GM21786 (cell line): ENCODE measurements at regions not wholly inside any gene's neighbourhood (a gene's known extent, or its start where the extent isn't known, plus 50 kb on each side); places are given as distances from the start of the nearest gene placed in this dataset.
"Not testable (repeated sequence)": the region's sequence is repeated elsewhere in the genome, so short reads cannot be mapped to it uniquely, and the experiment has no call there.

Experiments used
- ATAC-seq: cut with Tn5 transposase; IDR thresholded peaks from one replicate; pipeline ENCODE4 v1.9.1; 2021; ENCODE audit not compliant: unreplicated experiment

GRCh38 chr4:134906404-134907023, 704.9 kb upstream of the PABPC4L start:
- no peak for ATAC-seq

DNA sequence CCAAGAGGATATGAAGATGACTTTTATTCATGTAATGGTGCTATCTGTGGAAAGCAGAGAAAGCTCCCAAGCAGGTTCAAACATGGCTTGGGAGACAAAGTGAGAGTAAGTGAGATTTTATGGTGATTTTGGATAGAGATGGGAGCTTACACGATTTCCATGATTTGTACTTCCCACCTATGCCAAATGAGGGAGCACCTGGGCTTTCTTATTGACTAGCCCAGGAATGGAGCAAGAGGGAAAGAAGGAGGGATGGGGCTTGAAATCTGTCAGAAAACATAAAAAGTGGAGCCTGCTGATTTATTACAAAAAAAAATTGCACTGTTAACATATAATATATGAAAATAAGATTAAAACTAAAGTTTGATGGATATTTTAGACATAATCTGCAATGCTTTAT, 703.5 kb upstream of the PABPC4L start:
- no peak for ATAC-seq

GRCh38 chr4:134888156-134888555, 686.6 kb upstream of the PABPC4L start:
- ATAC-seq, result no peak

- no peak for ATAC-seq
These were observed 683.8 kb upstream of the PABPC4L start for GRCh38 chr4:134885436-134885835.

- no peak for ATAC-seq
These were observed 682.4 kb upstream of the PABPC4L start for GRCh38 chr4:134883831-134884449.

- ATAC-seq, result no peak
These were observed 677.4 kb upstream of the PABPC4L start for GRCh38 chr4:134879019-134879418.

GRCh38 chr4:134867027-134867426, 665.4 kb upstream of the PABPC4L start:
- ATAC-seq, result no peak

- no peak for ATAC-seq
These were observed 664.1 kb upstream of the PABPC4L start for GRCh38 chr4:134865675-134866074.

DNA sequence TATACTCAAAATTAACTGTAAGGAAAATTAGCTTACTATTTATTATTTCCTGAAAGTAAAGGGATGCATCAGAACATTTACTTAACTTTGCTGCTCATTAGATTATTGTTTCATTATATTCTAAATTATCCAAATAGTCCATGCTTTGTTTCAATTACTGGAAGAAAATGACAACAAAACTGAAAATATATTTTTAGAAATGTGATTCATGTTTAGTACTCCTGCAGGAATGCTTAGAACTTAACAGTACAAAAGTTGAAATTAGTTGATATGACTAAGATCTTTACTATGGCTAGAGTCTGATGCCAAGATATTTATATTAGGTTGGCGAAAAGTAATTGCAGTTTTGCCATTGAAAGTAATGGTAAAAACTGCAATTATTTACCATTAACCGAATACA, 660.5 kb upstream of the PABPC4L start:
- ATAC-seq, result no peak

DNA sequence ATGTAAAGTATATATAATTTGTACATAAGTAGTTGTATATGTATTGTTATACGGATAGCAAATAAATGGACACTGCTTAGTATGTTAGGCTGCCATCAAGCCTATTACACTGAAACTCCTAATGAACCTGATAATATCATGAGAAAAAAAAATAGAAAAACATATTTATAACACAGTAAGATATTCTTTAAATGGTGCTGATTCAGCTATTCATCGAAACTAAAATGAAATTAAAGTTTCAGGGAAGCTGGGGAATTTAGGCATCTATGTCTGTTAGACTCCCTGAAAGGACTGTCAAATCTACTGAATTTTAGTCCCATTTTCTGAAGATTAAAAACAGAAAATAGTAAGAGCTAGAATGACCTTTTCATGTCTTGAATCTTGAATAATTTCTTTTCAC, 647.1 kb upstream of the PABPC4L start:
- ATAC-seq, result no peak

GRCh38 chr4:134830741-134831140, 629.2 kb upstream of the PABPC4L start:
- not testable (repeated sequence) for ATAC-seq

GRCh38 chr4:134812611-134813010, 611.0 kb upstream of the PABPC4L start:
- no peak for ATAC-seq

- no peak for ATAC-seq
These were observed 605.7 kb upstream of the PABPC4L start for GRCh38 chr4:134807231-134807745.

GRCh38 chr4:134798573-134798972, 597.0 kb upstream of the PABPC4L start:
- ATAC-seq, result no peak

DNA sequence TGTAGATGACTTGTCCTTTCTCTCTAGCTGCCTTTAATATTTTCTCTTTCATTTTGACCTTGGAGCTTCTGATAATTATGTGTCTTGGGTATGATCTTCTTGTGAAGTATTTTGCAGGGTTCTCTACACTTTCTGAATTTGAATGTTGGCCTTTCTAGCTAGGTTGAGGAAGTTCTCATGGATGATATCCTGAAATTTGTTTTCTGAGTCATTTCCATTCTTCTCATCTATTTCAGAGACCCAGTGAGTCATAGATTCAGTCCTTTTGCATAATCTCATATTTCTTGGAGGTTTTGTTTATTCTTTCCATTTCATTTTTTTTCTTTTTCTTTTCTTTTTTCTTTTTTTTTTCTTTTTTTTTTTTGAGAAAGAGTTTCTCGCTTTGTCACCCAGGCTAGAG, 585.7 kb upstream of the PABPC4L start:
- ATAC-seq, result no peak

DNA sequence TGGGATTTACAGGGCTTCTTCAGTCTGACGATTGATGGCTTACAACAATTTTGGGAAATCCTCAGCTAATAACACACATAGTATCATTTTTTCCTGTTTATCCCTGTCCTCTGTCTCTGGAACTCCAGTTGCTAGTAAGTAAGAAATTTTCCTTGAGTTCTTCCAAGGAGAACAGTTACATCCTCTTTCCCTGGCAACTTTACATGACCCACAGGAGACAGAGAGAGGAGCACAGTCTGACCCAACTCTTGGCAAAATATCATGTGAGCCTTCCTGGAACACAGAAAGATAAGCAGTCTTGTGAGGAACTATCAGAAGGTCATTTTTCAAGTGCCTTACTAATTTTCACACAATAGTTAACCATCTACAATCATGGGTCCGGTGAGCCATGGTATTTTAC, 578.7 kb upstream of the PABPC4L start:
- ATAC-seq, result no peak

DNA sequence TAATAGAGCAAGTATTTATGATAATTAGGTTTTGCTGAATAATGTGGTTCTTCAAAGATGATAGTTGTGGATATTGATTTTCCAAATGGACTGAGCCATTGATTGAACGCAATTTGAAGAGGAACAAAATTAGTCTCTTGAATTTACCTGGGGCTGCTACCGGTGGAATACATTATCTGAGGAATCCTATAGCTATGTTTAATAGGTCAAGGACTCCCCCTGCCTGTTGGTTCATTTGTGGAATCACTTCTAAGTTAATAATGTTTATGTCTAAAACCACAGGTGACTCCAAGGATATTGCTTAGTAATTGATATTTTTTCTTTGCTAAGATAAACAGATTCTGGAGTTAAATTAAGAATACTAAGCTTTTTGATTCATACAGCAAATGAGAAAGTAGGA, 576.0 kb upstream of the PABPC4L start:
- ATAC-seq, result no peak

DNA sequence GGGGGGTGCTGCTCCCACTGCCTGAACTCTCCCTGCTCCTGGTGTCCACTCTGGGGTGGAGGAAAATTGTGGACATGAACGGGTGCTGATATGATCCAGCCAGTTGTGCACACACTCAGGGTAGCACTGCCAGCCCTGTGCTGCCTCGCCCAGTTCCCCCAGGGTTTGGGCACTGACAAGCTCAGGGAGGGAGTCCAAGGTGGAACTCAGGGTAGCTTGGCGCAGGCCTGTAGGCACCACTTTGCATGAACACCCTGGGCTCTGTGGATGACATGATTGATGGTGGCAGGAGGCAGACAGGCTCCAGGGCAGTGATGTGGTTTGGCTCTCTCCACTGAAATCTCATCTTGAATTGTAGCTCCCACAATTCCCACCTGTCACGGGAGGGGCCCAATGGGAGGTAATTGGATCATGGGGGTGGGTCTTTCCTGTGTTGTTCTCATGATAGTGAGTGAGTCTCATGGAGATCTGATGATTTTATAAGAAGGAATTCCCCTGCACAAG, 572.0 kb upstream of the PABPC4L start:
- no peak for ATAC-seq

DNA sequence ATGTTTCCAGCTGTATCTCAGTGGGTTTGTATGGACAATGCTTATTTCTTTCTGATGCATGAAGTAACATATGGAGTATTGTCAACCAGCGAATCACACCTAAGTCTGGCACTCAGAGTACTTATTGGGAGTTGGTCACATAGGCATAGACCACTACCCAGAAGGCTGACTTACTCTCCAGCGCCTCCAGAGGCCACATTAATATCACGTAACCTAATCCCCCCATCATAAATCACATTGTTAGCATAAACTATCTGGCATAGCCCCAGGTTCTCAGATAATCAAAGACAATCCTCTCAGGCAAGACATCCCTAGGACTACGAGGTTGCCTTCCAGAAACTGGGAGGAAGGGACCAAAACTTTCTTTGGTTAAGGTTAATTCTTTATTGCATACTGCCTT, 560.5 kb upstream of the PABPC4L start:
- ATAC-seq, result no peak

- no peak for ATAC-seq
These were observed 554.8 kb upstream of the PABPC4L start for GRCh38 chr4:134756421-134756820.

DNA sequence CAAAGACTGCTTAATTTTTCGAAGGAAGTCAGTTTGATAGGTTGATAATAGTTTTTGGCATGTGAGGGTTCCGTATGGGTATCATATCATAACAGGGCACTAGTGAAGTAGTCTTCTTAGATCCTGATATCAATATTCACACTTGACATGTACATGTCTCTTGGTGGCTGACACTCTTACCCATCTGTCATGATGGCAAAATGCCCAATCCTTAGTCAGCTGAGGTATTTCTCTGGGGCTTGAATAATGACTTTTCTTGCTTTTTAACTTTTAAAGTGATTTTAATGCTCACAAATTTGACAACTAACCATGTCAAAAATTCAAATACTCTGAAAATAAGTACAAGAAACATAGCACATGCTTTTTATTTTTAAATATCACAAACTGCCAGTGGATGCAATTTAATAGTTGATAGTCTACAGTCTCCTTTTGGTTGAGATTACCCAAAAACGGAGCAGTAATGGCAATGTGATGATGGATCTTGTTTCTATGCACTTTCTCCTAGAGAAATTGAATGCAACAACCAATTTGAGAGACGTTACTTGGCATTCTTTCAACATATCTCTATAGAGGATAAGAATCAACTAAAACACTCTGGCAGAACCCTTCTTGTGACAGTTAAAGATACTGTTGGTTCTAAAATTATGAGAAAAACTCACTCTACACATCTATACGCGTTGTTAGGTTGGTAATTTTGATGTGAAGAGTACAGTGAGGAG, 552.9 kb upstream of the PABPC4L start:
- ATAC-seq, result no peak

DNA sequence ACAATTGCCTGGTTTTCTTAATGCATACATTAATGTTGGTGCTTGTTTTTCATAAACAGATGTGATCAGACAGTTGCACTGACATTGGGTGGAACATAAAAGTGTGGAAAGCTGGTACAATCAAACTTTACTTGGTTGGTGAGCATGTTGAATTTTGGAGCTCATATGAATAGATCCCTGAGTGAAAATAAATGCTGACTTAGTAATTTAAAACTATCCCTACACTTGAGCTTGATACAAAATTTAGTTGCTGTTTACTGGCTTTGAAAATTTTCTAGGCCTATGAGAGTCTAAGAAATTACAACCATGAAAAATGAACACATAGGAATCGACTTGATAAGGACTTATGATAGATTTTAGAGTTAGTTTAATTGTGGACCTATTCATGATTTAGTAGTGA, 551.8 kb upstream of the PABPC4L start:
- ATAC-seq, result no peak
